ENCODE measurements at regions not wholly inside any gene's neighbourhood (a gene's known extent, or its start where the extent isn't known, plus 50 kb on each side); places are given as distances from the start of the nearest gene placed in this dataset.

- no peak for DNase-seq
Measured at GRCh38 chr6:119620846-119621555, 271.4 kb upstream of the MAN1A1 start.

GRCh38 chr6:119614138-119614537 is 264.6 kb upstream of the MAN1A1 start:
- no peak for DNase-seq

- no peak for DNase-seq
Measured at GRCh38 chr6:119612911-119613381, 263.4 kb upstream of the MAN1A1 start.

- no peak for DNase-seq
Measured at GRCh38 chr6:119612176-119612891, 262.8 kb upstream of the MAN1A1 start.

GRCh38 chr6:119610754-119611153 is 261.2 kb upstream of the MAN1A1 start:
- DNase-seq, result no peak

- DNase-seq, result no peak
Measured at GRCh38 chr6:119610265-119610664, 260.7 kb upstream of the MAN1A1 start.

GRCh38 chr6:119609865-119610264 is 260.3 kb upstream of the MAN1A1 start:
- DNase-seq, result no peak

- no peak for DNase-seq
Measured at GRCh38 chr6:119608994-119609393, 259.4 kb upstream of the MAN1A1 start.

- DNase-seq, result peak; percentile 18
Measured at GRCh38 chr6:119604124-119604523, 254.6 kb upstream of the MAN1A1 start.

- DNase-seq, result no peak
Measured at GRCh38 chr6:119603501-119603900, 253.9 kb upstream of the MAN1A1 start.

GRCh38 chr6:119602215-119603178 is 252.9 kb upstream of the MAN1A1 start:
- no peak for DNase-seq

GRCh38 chr6:119598883-119599282 is 249.3 kb upstream of the MAN1A1 start:
- no peak for DNase-seq

- no peak for DNase-seq
Measured at GRCh38 chr6:119594907-119595306, 245.3 kb upstream of the MAN1A1 start.

- DNase-seq, result no peak
Measured at GRCh38 chr6:119591235-119591634, 241.7 kb upstream of the MAN1A1 start.

- DNase-seq, result no peak
Measured at GRCh38 chr6:119590066-119590465, 240.5 kb upstream of the MAN1A1 start.

- no peak for DNase-seq
Measured at GRCh38 chr6:119587537-119587936, 238.0 kb upstream of the MAN1A1 start.

GRCh38 chr6:119586250-119586882 is 236.8 kb upstream of the MAN1A1 start:
- DNase-seq, result no peak

GRCh38 chr6:119584088-119584487 is 234.5 kb upstream of the MAN1A1 start:
- no peak for DNase-seq

- no peak for DNase-seq
Measured at GRCh38 chr6:119581220-119581619, 231.7 kb upstream of the MAN1A1 start.

- no peak for DNase-seq
Measured at GRCh38 chr6:119575721-119576120, 226.2 kb upstream of the MAN1A1 start.

GRCh38 chr6:119568580-119568979 is 219.0 kb upstream of the MAN1A1 start:
- no peak for DNase-seq

- DNase-seq, result peak; percentile 57
Measured at GRCh38 chr6:119566546-119567260, 217.1 kb upstream of the MAN1A1 start.

Measured in NCI-H146 (cell line).